SK-N-SH (cell line): ENCODE measurements at regions not wholly inside any gene's neighbourhood (a gene's known extent, or its start where the extent isn't known, plus 50 kb on each side); places are given as distances from the start of the nearest gene placed in this dataset.

Experiments used
- CTCF ChIA-PET: fragments of 300-600, 350-600 bp; formaldehyde crosslinking; extraction: SDS; loops from one replicate; lab custom pipeline; 2021; lab: Yijun Ruan, JAX
- POLR2A ChIA-PET: fragments of 350-600 bp; sonication (Branson Sonifier 250); formaldehyde crosslinking; extraction: SDS; loops from one replicate; lab custom pipeline; 2020; ENCODE audit warnings: antibody characterized with exemption, inconsistent platforms; lab: Yijun Ruan, JAX
- DNase-seq: peaks from one replicate; pipeline ENCODE4 v3.0.0; 2012
- H2AFZ ChIP-seq: fragments of 200-600 bp; sonication (generic); 2 replicates; pipeline ENCODE4 v1.8.1; 2016; ENCODE audit warnings: antibody characterized with exemption, mild to moderate bottlenecking, low read depth
- H3F3A ChIP-seq: fragments of 200-600 bp; sonication (generic); replicated peaks from 2 replicates; pipeline ENCODE3; 2016; ENCODE audit warnings: antibody characterized with exemption, mild to moderate bottlenecking; ENCODE audit not compliant: insufficient read depth
- H3K27ac ChIP-seq, 2 experiments: fragments of 200-500 bp in 1 of 2; fragments of 200-600 bp in 1 of 2; sonication (Bioruptor generic) in 1 of 2; sonication (generic), shearing (Covaris generic) in 1 of 2; 2 replicates each; pipeline versions ENCODE4 v1.5.1 to v1.6.1; 2014 to 2016; ENCODE audit warnings: low read depth in 2 of 2, inconsistent platforms in 1 of 2, low read length in 1 of 2, mild to moderate bottlenecking in 1 of 2, mixed read lengths in 1 of 2
- H3K27me3 ChIP-seq: fragments of 200-600 bp; sonication (generic), shearing (Covaris generic); 2 replicates; pipeline ENCODE4 v1.6.1; 2016; ENCODE audit warnings: mixed run types; ENCODE audit not compliant: insufficient read depth
- H3K36me3 ChIP-seq, 2 experiments: fragments of 200-500 bp in 1 of 2; fragments of 200-600 bp in 1 of 2; sonication (Bioruptor generic) in 1 of 2; sonication (generic) in 1 of 2; replicated peaks in 1 of 2; 2 replicates each; pipeline versions ENCODE3 to v1.5.1; 2014 to 2016; ENCODE audit warnings: low read length in 1 of 2, mild to moderate bottlenecking in 1 of 2; ENCODE audit not compliant: insufficient read depth in 2 of 2, control insufficient read depth in 1 of 2
- H3K4me1 ChIP-seq, 2 experiments: fragments of 200-500 bp in 1 of 2; fragments of 200-600 bp in 1 of 2; sonication (Bioruptor generic) in 1 of 2; sonication (generic), shearing (Covaris generic) in 1 of 2; 2 replicates each; pipeline versions ENCODE4 v1.5.1 to v1.6.1; 2014 to 2016; ENCODE audit warnings: low read depth in 1 of 2, low read length in 1 of 2, mixed run types in 1 of 2; ENCODE audit not compliant: insufficient read depth in 2 of 2, control insufficient read depth in 1 of 2
- H3K4me2 ChIP-seq: fragments of 200-600 bp; sonication (generic), shearing (Covaris generic); 2 replicates; pipeline ENCODE4 v1.6.1; 2017; ENCODE audit warnings: mixed run types
- H3K4me3 ChIP-seq, 2 experiments: fragments of 200-500 bp in 1 of 2; fragments of 200-600 bp in 1 of 2; sonication (Bioruptor generic) in 1 of 2; sonication (generic), shearing (Covaris generic) in 1 of 2; 2 replicates each; pipeline versions ENCODE4 v1.5.1 to v1.8.1; 2014 to 2016; ENCODE audit warnings: low read depth in 2 of 2, inconsistent platforms in 1 of 2, low read length in 1 of 2, mild to moderate bottlenecking in 1 of 2, mixed read lengths in 1 of 2, moderate library complexity in 1 of 2
- H3K79me2 ChIP-seq: fragments of 200-600 bp; sonication (generic); 2 replicates; pipeline ENCODE4 v1.8.1; 2017; ENCODE audit warnings: mild to moderate bottlenecking; ENCODE audit not compliant: insufficient read depth
- H3K9ac ChIP-seq: fragments of 200-600 bp; sonication (generic); 2 replicates; pipeline ENCODE4 v1.6.1; 2017; ENCODE audit warnings: mixed run types
- H3K9me2 ChIP-seq: fragments of 200-600 bp; sonication (generic); 2 replicates; pipeline ENCODE4 v1.6.1; 2017; ENCODE audit warnings: mixed run types
- H3K9me3 ChIP-seq: fragments of 200-600 bp; sonication (generic); 2 replicates; pipeline ENCODE4 v1.6.1; 2017; ENCODE audit warnings: mixed run types, mild to moderate bottlenecking, moderate library complexity
- H4K20me1 ChIP-seq: fragments of 200-600 bp; sonication (generic); 2 replicates; pipeline ENCODE4 v1.6.1; 2017; ENCODE audit warnings: mild to moderate bottlenecking, mixed run types; ENCODE audit not compliant: insufficient read depth
- ELF1 ChIP-seq: IDR thresholded peaks from 2 replicates; pipeline ENCODE4 v1.4.0; 2012
- REST ChIP-seq: IDR thresholded peaks from 2 replicates; pipeline ENCODE4 v1.6.1; 2012; ENCODE audit warnings: mild to moderate bottlenecking, low read depth, low read length, moderate library complexity
- SMC3 ChIP-seq: IDR thresholded peaks from 2 replicates; pipeline ENCODE4 v1.6.1; 2012; ENCODE audit warnings: low read depth, low read length, improper control_type of control experiment
- TCF12 ChIP-seq: IDR thresholded peaks from 2 replicates; pipeline ENCODE4 v1.4.0; 2012
- ZBTB33 ChIP-seq: IDR thresholded peaks from 2 replicates; pipeline ENCODE4 v1.4.0; 2012; ENCODE audit warnings: low read depth, borderline replicate concordance
- WGBS: methylation state at CpG from one replicate; pipeline ENCODE4 v1.1.6; 2017; ENCODE audit warnings: low lambda C conversion rate; 5-methylcytosine and 5-hydroxymethylcytosine counted together

GRCh38 chr3:177642042-177642803 is 444.9 kb upstream of the TBL1XR1 start:
- Histone ChIP-seq H4K20me1 (no peaks in the 10 kb centered on the region), H3K36me3 (no peaks in the 10 kb centered on the region)
- WGBS, result 79% methylated on average over 8 of the region's 8 CpGs

More at GRCh38 chr3:177642042-177642803, 444.9 kb upstream of the TBL1XR1 start:
- no peaks in the 10 kb centered on the region for H3F3A ChIP-seq
- no peak overlapping the region for H2AFZ ChIP-seq
- no peaks in the 10 kb centered on the region for H3K9me2 ChIP-seq
- H3K9ac ChIP-seq, result no peak overlapping the region
- no peaks in the 10 kb centered on the region for H3K27me3 ChIP-seq
- H3K79me2 ChIP-seq, result no peaks in the 10 kb centered on the region
- no peaks in the 10 kb centered on the region for H3K9me3 ChIP-seq
- POLR2A ChIA-PET, result no interaction called here
- no peak overlapping the region for H3K27ac ChIP-seq
- peaks cover 0 to 9% of the 10 kb centered on the region in 2 experiments; a peak in 1 of 4 replicates for H3K4me1 ChIP-seq
- DNase-seq, result peak; percentile 3
- TF ChIP-seq ZBTB33 (no peak), ELF1 (no peak), SMC3 (no peak), REST (no peak), TCF12 (no peak)
- H3K4me2 ChIP-seq, result no peak overlapping the region
- CTCF ChIA-PET, result interaction anchor here (0.6 to 1.2 kb wide), 2 partner anchors 10 to 86 kb away, joined by 3 read pairs; no protein-coding TSS in a partner anchor
- H3K4me3 ChIP-seq, result no peak overlapping the region
